ENCODE measurements at regions not wholly inside any gene's neighbourhood (a gene's known extent, or its start where the extent isn't known, plus 50 kb on each side); places are given as distances from the start of the nearest gene placed in this dataset.

DNA sequence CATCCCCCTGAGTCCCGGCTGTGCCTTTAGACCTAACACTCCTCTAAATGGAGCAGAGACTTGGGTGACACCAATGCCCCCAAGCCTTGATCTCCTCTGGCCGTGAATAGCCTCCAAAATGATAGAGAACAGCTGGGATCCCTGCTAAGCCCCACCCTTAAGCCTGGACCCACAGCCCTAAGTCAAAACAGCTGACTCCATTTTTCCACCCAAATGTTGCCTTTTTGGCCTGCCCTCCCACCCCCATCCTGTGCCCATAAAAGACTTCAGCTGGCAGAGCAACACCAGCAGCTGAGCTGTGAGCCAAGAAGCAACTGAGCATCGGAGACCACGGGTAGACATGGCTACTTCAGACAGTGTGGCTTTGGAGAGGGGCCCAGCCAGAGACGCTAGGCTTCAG is 420.8 kb downstream of the NPHP4 start:
- no peak for ATAC-seq
- intact Hi-C loops (cut with DNase I): no loop called here

DNA sequence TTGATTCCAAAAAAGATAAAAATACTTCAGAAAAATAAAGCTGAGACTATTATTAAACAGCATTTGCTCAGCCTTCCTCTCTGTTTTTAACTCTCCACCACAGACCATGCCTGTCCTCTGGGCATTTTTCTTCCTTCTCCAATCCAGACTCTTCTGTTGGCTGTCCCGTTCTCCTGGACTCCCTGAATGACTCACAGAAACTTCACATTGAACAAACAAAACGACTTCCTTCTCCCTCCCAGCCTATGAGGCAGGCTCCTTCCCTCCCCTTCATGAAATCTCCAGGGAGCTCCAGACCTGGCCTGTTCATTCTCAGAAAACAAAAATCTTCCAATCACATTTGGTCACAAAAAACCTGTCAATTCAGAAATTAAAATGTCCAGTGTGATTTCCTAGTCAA is 421.3 kb downstream of the NPHP4 start:
- Histone ChIP-seq H3K4me3 (no peak overlapping the region), H3K9me3 (no peaks in the 10 kb centered on the region), H3K27ac (no peak overlapping the region), H3K36me3 (replicated peaks in 1 of 2; ENCODE audit: insufficient read depth in 1 of 2, low read depth in 2 of 2) (no peaks in the 10 kb centered on the region), H3K4me1 (no peaks in the 10 kb centered on the region), H3K27me3 (no peaks in the 10 kb centered on the region)
- no peak for TF ChIP-seq POLR2A (IDR thresholded peaks at IDR 0.05)
- TF ChIP-seq, protein P1, sequence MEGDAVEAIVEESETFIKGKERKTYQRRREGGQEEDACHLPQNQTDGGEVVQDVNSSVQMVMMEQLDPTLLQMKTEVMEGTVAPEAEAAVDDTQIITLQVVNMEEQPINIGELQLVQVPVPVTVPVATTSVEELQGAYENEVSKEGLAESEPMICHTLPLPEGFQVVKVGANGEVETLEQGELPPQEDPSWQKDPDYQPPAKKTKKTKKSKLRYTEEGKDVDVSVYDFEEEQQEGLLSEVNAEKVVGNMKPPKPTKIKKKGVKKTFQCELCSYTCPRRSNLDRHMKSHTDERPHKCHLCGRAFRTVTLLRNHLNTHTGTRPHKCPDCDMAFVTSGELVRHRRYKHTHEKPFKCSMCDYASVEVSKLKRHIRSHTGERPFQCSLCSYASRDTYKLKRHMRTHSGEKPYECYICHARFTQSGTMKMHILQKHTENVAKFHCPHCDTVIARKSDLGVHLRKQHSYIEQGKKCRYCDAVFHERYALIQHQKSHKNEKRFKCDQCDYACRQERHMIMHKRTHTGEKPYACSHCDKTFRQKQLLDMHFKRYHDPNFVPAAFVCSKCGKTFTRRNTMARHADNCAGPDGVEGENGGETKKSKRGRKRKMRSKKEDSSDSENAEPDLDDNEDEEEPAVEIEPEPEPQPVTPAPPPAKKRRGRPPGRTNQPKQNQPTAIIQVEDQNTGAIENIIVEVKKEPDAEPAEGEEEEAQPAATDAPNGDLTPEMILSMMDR (IDR thresholded peaks at IDR 0.05): no peak
- no peak for ATAC-seq
- intact Hi-C loops (cut with DNase I): no loop called here
- 21 to 25% methylated on average over 2 of the region's 2 CpGs for WGBS, 2 donors
- no peak for DNase-seq

More for the DNA sequence above, 420.8 kb downstream of the NPHP4 start:
- Histone ChIP-seq H3K4me1 (no peaks in the 10 kb centered on the region), H3K27ac (no peak overlapping the region), H3K27me3 (no peaks in the 10 kb centered on the region), H3K4me3 (no peak overlapping the region), H3K36me3 (replicated peaks in 1 of 2; ENCODE audit: insufficient read depth in 1 of 2, low read depth in 2 of 2) (no peaks in the 10 kb centered on the region), H3K9me3 (no peaks in the 10 kb centered on the region)
- no peak for DNase-seq
- WGBS, 2 donors: 65 to 82% methylated on average over 2 to 5 of the region's 5 CpGs
- TF ChIP-seq, protein P1 (IDR thresholded peaks at IDR 0.05): no peak
- no peak for TF ChIP-seq POLR2A (IDR thresholded peaks at IDR 0.05)

DNA sequence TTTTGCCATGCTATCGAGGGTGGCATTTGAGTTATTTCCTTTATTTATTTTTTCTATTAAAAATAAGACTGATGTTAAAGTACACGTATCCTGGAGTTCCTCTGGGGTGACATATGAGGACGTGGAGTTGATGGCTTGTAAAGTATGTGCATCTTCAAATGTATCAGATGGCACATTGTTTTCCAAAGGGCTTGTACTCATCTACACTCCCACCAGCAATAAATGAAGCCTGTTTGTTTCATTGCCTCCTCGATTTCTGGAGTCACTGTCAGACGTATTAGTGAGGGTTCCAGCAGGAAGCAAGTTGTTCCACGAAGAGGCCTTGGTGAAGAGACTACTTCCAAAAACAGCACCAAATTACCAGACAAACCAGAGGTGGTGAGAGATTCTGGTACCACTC is 423.9 kb downstream of the NPHP4 start:
- intact Hi-C loops (cut with DNase I): no loop called here
- Histone ChIP-seq H3K4me1 (no peaks in the 10 kb centered on the region), H3K4me3 (no peak overlapping the region), H3K9me3 (no peaks in the 10 kb centered on the region), H3K36me3 (replicated peaks in 1 of 2; ENCODE audit: insufficient read depth in 1 of 2, low read depth in 2 of 2) (no peaks in the 10 kb centered on the region), H3K27ac (no peak overlapping the region), H3K27me3 (no peaks in the 10 kb centered on the region)
- WGBS, 2 donors: 46 to 65% methylated on average over 6 of the region's 6 CpGs
- DNase-seq: no peak
- no peak for ATAC-seq
- TF ChIP-seq, protein P1 (IDR thresholded peaks at IDR 0.05): no peak
- no peak for TF ChIP-seq POLR2A (IDR thresholded peaks at IDR 0.05)

DNA sequence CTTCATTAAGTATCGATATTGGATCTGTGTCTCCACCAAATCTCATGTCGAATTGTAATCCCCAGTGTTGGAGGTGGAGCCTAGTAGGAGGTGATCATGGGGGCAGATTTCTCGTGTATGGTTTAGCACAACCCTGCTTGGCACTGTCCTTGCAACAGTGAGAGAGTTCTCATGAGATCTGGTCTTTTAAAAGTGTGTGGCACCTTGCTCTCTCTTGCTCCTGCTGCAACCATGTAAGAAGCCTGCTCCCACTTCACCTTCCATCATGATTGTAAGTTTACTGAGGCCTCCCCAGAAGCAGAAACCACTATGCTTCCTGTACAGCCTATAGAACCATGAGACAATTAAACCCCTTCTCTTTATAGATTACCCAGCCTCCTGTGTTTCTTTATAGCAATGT is 424.4 kb downstream of the NPHP4 start:
- TF ChIP-seq POLR2A (IDR thresholded peaks at IDR 0.05): no peak
- TF ChIP-seq, protein P1 (IDR thresholded peaks at IDR 0.05): no peak
- H3K4me3 ChIP-seq: no peak overlapping the region

DNA sequence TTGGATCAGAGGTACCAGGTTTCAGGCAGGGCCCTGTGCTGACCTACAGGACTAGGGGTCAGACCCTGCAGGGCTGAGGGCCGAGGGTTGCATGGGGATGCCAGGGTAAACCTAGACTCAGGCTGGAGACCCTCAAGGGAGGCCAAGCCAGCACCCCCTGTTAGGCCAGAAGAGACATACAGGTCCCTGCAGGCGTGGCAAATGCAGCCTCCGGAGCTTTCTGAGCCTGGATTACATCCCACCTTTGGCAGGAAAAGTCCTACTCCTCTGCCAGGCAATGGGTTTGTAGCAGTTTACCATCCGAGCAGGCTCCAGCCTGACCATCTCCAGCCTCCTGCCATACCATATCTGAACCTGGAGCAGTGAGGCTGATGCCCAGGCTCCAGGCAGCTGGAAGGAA is 425.3 kb downstream of the NPHP4 start:
- TF ChIP-seq, protein P1 (IDR thresholded peaks at IDR 0.05): no peak
- TF ChIP-seq POLR2A (IDR thresholded peaks at IDR 0.05): no peak
- no peak for DNase-seq
- H3K4me1 ChIP-seq: no peaks in the 10 kb centered on the region
- intact Hi-C loops (cut with DNase I): no loop called here
- H3K27me3 ChIP-seq: no peaks in the 10 kb centered on the region
- WGBS, 2 donors: 54 to 61% methylated on average over 4 of the region's 4 CpGs
- H3K27ac ChIP-seq: no peak overlapping the region
- H3K4me3 ChIP-seq: no peak overlapping the region
- no peaks in the 10 kb centered on the region for H3K36me3 ChIP-seq (replicated peaks in 1 of 2; ENCODE audit: insufficient read depth in 1 of 2, low read depth in 2 of 2)
- no peak for ATAC-seq
- no peaks in the 10 kb centered on the region for H3K9me3 ChIP-seq

More for the DNA sequence above, 424.4 kb downstream of the NPHP4 start:
- Histone ChIP-seq H3K36me3 (replicated peaks in 1 of 2; ENCODE audit: insufficient read depth in 1 of 2, low read depth in 2 of 2) (no peaks in the 10 kb centered on the region), H3K27ac (no peak overlapping the region), H3K9me3 (no peaks in the 10 kb centered on the region), H3K27me3 (no peaks in the 10 kb centered on the region), H3K4me1 (no peaks in the 10 kb centered on the region)
- WGBS, 2 donors: 35 to 46% methylated on average over 3 of the region's 3 CpGs
- DNase-seq: no peak
- intact Hi-C loops (cut with DNase I): no loop called here
- no peak for ATAC-seq

Measured in body of pancreas (tissue), 4 donors.